DMS153 treated with DMSO at 0.1 percent for 48 hours (cell line): ENCODE measurements at regions not wholly inside any gene's neighbourhood (a gene's known extent, or its start where the extent isn't known, plus 50 kb on each side); places are given as distances from the start of the nearest gene placed in this dataset.

Experiments used
- DNase-seq: peaks from one replicate; lab custom pipeline; 2025; ENCODE audit not compliant: unreplicated experiment; lab: John Stamatoyannopoulos, UW

DNA sequence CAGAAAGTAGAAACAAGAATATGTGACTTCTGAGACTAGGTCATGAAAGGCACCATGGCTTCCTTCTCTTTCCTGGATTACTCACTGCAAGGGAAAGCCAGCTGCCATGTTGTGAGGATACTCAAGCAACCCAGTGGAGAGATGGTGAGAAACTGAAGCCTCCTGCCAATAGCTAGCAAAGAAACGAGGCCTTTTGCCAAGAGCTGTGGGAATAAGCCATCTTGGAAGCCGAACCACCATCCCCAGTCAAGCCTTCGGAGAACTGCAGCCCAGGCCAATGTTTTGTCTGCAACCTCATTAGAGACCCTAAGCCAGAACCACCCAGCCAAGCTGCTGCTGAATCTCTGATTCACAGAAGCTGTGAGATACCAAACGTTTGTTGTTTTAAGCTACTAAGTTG lies 104.7 kb upstream of the CRHR1 start:
- no peak for DNase-seq

DNA sequence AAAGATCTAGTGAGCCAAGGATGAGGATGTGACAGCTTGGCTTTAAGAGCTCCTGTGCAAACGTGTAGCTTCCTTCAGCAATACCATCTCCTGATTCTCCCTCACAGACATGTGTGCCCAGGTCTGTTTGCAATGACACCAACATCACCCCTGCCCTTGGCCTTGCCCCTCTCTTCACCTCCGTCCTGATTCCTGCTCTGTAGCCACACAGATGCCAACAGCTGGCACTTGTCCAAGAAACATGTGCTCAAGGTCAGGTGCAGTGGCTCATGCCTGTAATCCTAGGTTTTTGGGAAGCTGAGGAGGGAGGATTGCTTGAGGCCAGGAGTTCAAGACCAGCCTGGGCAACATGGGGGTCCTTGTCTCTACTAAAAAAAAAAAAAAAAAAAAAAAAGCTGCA lies 103.8 kb upstream of the CRHR1 start:
- DNase-seq: no peak

DNA sequence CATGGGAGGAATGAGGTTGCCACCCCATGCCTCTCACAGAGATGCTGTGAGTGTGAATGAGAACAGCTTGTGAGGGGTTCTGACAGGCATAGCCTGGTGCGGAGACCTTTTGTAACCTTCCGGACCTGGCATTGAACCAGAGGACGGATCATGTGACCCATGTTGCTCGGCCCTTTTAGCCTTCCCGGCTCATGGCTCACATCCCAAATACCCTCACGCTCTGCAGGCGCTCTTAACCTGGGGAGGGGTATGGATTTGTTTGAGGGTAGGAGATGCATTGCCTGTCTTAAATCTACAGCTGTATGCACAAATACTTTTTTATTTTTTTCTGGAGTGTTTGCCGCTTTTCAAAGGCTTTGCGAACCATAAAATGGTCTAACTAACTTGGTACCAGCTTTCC lies 102.4 kb upstream of the CRHR1 start:
- no peak for DNase-seq

DNA sequence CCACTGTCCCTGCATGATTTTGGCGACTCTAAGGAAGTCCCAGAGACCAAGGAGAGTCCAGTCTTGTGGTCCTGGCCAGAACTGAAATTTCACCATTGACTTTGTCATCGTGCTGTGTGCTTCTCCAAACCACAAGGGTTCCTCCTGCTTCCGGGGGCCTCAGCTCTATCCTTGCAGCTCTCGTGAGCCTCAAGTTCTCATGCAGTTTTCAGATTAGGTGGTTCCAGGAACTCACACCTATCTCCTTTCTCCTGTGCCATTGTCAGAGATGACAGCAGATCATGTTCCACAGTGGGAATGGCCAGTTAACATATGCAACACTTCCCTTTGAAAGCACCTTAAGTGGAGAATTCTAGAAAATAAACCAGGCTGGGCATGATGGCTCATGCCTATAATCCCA lies 97.9 kb upstream of the CRHR1 start:
- no peak for DNase-seq

DNA sequence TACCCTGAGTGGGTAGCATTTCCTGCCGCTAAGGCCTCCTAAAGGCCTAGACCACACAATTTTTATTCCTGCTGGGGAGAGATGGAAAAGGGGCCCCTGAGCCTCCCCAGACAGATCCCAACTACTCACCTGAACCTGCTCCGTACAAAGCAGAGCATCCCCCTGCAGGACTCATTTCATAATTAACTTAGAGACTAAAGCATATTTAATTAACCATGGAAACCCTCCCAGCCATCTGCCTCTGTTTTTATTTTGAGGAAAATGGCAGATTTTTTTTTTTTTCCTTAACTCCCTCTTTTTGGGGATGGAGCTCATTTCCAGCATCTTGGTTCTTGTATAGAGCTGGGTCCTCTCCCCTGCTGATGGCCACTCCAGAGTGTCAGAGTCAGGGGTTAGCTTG lies 96.5 kb upstream of the CRHR1 start:
- DNase-seq: no peak

DNA sequence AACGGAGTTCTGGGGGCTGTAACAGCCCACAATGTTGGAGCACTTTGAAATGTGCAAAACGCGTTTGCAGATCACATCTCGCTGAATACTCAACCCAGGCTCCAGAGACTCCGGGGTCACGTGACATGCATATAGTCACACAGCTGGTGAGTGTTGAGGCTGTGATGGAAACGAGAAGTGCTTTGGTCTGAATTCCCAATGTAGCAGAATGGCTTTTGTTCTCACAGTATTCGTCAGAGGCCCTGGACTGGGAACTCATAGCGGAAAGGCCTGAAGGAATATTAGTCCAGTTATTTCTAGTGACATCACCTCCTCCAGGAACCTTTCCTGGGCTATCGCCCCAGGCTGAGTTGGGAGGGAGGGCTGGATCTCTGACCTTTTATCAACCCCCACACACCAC lies 95.8 kb upstream of the CRHR1 start:
- no peak for DNase-seq

DNA sequence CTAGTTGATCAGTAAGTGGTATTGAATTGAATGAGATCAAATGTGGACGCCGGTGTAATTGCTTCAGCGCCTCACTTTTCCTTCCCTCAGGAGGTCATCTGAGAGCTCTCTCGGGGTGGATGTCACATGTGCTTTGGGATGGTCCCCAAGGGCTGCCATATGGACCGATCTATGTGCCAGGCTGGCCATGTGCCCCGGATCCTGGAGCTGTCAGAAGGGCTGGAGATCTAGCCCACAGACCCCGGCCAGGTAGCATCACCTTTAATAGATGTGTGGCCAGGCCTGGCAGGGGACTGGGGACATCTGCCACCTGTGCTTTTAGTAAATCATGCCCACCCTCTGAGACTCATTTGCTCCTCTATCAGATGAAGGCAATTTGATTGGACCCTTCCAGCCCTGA lies 95.3 kb upstream of the CRHR1 start:
- no peak for DNase-seq

DNA sequence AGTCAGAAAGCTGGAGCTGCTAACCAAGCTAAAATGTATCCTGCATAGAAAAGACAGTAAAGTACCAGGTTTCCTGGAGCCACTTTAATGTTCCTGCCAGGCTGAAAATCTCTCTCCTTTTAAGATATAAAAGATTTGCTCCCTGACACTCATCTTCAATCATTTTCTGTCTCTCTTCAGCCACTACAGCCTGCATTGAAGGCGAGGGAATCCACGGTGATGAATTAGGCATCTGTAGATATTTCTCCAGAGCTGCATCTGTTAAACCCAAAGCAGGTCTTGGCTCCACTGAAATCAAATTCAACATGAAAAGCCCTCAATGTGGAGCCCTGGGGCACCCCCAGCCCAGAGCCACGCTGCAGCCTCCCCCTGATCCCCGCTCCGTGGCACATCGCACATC lies 94.7 kb upstream of the CRHR1 start:
- no peak for DNase-seq

DNA sequence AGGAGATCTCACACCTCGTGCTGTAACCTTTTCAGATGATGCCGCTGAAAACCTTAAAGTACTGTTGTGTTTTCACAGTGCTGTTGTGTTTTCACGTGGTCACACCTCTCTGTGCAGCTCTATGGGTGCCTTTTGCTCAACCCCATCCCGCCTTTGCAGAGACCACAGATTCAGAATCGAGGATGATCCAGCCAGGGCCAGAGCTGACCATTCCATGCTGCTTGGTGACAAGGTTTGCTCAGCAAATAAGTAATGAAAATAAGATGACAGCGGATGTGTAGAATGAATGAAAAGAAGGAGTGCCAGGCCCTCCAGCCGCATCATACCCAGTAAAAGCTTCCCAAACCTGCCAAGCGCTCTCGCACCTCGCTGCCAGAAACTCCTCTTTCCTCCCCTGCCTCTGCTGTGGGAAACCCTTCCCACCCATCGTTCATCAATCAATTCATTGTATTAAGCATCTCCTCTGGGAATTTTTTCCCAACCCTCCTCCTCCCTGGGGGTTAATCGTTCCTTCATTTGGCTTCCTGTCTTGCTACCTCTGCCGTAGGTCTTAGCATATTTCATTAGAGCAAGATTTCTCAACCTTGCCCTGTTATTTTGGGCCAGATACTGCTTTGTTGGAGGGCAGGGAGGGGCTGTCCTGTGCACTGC lies 93.4 kb upstream of the CRHR1 start:
- no peak for DNase-seq

DNA sequence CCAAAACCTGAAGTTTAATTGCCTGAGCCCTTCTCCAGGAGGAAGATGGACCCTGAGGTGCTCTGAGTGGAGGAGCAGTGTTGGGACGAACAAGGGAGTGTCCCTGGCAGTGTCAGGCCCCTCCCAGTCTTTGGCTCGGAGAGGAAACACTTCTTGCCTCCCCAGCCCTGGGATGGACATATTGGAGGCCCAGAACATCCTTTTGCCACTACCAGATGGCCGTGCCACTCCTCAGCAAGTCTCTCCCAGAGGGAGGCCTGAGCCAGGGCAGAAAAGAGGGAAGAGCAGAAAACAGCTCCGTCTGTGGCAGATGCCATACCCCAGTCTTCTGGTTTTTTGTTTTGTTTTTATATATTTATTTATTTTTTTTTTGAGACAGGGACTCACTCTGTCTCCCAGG lies 91.5 kb upstream of the CRHR1 start:
- no peak for DNase-seq

DNA sequence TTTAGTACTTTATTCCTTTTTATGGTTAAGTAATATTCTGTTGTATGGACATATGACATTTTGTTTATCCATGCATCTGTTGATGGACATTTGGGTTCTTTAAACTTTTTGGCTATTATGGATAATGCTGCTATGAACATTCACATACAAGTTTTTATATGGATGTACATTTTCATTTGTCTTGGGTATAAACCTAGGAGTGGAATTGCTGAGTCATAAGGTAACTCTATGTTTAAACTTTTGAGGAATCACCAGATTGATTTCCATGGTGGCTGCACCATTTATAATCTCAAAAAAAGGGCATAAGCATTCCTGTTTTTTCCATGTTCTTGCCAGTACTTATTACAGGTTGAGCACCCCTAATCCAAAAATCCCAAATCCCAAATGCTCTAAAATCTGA lies 90.3 kb upstream of the CRHR1 start:
- DNase-seq: no peak

DNA sequence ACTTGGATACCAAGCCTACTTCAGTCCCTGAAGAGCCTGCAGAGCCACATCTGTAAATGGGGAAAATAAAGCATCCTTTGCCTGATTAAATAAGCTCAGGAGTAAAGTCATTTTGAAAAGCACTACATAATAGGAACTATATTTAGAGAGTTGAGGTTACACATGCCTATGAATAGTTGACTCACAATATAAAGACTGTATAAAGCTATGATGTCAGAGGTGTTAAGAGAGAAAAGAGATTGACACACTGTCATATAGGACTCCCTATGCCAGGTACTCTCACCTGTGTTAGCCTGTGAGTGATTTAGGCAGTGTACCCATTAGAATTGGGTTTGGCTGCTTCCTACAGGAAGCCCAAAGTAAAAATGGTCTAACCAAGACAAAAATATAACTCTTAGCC lies 87.7 kb upstream of the CRHR1 start:
- DNase-seq: no peak

DNA sequence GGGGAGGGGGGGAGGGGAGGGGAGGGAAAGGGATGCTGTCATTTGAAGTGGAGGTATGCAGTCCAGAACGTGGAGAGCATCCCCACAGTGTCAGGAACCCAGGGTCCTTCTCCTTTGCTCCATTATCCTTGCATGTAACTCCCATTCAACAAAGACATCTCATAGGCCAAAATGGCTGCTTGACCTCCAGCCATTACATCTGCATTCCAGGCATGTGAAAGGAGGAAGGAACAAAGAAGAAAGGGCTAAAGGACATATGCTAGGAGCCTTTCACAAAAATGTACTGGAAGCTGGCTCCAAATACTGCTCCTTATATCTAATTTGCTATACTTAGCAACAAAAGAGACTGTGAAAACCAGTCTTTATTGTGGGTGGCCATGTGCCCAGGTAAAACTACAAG lies 87.0 kb upstream of the CRHR1 start:
- DNase-seq: no peak

DNA sequence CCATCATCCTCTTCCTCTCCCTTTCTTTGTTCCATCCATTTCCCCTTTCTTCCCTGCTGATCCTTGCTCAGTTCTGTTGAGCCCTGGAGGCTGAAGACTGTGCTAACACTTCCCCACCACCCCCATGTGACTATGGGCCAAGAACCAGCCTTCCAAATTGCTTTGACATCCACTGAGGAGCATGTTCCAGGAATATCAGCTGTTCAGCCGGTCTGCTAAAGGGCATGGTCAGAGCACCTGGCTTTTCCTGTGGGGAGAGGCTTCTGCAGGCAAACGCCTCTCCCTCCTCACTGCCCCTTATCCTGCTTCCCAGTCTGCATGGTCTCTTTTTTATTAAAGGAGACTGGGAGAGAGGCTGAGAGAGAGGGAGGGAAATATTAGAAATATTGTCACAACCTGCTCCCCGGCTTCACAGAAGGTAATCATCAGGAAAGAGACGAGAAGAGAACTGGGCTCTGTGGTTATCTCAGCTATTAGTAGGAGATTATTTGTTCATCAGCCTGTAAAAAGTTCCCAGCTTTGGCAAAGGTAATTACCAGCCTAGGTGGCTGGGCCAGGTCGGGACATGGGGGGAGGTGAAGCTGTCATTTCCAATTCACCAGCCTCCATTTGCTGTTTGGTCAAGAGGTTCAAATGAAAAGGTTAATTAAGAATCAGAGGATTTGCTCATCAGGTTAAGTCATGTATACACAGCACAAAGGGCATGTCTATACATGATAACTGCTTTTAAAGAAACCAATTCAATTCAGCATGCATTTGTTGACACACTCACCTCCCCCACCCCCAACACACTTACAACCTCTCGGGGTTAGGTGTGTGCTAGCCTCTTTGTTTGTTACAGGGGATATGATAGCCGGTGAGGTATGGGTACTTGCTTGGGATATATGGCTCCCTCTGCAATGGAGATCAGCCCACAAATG lies 83.7 kb upstream of the CRHR1 start:
- DNase-seq: peak; percentile 99

DNA sequence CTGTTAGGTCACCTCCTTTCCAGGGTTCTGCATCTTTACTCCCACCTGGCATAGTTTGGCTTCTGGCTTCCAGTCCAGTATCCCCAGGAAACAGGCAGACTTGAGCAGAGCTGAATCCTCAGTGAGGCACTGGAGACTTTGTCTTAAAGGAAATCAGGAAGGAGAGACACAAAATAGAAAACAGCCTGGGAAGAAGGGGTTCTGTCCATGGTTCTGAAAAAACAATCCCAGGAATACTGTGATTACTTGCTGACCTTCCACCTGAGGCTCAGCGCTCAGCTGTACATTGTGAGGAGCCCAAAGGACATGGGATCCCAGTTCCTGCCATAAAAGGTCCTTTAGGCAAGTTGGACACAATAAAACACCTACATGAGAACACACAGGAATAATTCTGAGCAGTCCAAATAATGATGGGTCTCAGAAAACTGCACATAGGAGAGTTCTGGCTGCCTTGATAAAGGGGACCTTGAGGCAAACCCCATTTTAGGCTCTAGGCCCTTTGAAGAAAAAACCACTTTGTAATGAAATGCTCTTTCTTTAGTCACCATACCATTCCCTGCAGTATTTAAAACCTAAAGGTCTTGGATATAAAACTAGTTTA lies 81.4 kb upstream of the CRHR1 start:
- no peak for DNase-seq

DNA sequence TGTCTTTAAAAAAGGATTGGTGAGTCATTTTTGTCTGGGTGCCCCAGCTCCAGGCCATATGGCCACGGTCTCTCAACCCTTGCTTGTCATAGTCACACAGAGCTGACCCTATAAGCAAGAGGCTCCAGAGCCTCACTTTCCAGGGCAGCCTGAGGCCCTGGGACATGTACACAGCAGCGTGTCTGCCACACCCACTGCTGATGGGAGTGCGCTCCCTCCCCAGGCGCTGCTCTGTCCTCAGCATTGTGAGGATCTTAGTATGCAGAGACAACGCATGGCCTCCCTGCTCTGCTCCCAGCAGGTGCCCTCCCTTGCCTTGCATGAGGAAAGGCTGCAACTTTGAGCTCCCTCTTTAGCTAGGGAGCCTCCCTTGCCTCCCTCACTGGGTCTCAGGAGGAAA lies 80.8 kb upstream of the CRHR1 start:
- DNase-seq: peak; percentile 20

DNA sequence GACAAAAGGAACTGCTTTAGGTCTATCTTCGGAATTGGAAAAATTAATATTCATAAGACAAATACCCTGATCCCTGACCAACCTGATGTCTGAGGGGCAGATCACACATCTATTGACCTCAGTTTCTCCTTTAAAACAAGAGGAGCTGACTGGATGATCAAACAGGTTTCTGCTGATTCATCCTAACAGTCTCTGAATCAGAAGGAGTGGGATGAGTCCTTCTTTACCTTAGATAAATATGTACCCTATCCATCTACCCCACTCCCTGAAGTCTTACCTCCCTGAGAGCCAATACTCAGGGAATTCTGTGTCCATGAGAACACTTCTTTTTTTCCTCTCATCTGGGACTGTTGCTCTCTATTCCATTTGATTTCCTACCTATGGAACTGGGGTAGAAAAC lies 80.3 kb upstream of the CRHR1 start:
- DNase-seq: no peak

DNA sequence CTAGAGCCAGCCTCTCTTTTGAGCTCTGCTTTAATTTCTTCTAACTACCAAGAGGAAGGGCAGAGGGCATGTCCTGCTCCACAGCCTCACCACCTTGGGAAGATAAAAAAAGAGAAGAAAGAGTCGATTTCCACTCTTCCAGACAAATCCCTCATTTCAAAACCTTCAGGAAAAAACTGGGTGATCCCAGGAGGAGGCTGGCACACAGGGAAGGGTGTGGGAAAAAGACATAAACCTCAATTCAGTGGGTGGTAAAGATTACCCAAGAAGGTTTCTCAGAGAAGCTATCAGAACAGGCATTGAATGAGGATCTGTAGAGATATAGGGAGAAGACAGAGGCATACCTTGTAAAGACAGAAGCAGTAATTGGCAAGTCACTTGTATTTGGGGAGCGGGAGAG lies 79.9 kb upstream of the CRHR1 start:
- no peak for DNase-seq

DNA sequence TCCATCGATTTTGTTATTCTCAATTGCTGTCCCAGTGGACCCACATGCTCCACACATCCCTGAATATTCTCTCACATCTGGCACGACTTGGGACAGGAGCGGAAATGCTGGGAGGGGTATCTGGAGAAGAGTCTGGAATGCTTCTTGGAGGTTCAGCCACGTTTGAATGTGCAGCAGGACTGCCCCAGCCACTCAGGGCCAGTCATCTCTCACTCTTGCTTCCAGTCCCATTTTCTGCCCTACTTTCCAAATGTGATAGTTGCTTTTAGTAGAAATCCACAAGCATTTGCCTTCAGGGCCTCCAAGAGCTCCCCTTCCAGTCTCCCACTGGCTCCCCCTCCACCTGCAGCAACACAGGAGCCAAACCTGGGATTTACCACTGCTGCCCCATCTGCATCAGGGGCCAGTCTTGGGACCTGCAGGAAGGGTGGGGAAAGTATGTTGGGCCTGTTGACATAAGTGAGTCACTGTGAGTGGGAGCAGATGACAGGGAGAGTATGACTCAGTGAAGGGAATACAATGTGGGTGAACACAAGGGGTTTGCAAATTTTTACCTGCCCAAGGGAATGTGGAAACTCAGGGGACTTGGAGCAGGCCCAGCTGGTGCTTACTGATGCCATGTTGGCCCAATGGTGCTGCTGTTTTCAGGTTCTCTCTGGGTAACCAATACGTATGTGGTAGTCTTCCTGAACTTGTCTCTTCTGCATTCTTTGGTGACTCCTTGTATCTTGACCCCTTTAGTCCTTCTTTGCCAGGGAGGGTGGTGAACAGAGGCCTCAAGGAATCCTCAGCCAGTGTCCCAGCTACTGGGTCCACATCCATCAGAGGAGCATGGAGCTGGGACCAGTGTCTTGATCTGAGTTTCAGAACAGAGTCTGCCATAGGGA lies 78.8 kb upstream of the CRHR1 start:
- DNase-seq: peak; percentile 13

DNA sequence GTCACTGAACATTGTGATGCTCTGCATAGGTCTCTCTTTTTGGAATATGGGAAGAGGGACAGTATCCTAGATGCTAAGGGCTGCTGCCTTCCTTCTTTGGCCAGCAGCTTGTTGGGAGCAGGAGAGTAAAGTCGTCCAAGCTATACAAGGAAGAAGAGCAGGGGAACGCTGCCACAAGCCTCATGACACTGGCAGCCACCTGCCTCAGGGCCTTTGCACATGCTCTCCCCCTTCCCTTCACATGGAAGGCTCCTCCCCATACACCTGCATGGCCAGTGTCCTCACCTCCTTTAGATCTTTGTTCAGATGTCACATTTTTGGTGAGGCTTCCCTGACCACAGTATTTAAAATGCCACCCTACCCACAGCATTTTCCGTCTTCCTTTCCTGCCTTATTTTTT lies 78.1 kb upstream of the CRHR1 start:
- DNase-seq: no peak

DNA sequence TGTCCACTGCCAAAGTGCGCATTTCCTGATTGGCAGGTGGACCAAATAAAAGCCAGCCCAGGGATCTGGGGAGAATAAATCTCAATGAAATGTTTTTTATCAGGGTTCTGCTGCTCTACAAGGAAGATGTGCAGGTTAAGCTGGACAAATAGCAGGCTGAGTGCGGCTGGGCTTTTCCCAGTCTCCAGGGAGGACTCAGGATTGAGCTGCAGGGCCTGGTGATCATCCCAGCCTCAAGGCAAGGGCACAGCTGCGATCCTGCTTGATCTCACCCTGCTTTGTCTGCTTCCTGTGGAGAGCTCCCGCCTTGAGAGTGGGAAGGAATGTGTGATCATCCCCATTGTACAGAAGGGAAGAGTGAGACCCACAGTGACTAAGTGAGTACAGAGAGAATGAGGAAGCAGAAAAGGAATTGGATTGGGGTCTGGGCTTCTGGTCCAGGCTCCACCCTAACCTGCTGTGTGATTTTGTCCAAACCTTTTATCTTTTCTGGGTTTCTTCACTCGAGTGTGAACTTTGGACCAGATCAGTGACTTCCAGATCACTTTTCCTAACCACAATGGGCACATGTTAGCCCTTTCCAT lies 75.3 kb upstream of the CRHR1 start:
- DNase-seq: no peak
